Keratinocyte (primary cell): ENCODE measurements at regions not wholly inside any gene's neighbourhood (a gene's known extent, or its start where the extent isn't known, plus 50 kb on each side); places are given as distances from the start of the nearest gene placed in this dataset.

Experiments used
- EZH2 ChIP-seq: IDR thresholded peaks from one replicate; pipeline ENCODE4 v1.6.1; 2012; ENCODE audit warnings: inconsistent platforms, mild to moderate bottlenecking, low read length, moderate library complexity
- TF ChIP-seq, protein P1 (sequence below), 3 experiments: IDR thresholded peaks in 1 of 3; conservative IDR thresholded peaks in 1 of 3; optimal IDR thresholded peaks in 1 of 3; 2 replicates in 2 of 3; 3 replicates in 1 of 3; pipeline versions ENCODE3 to v1.5.1; 2011; ENCODE audit warnings: low read length in 3 of 3, mild to moderate bottlenecking in 3 of 3, moderate library complexity in 2 of 3, control low read depth in 1 of 3, inconsistent platforms in 1 of 3; ENCODE audit not compliant: insufficient read depth in 2 of 3; ENCODE audit errors: extremely low read depth in 1 of 3

DNA sequence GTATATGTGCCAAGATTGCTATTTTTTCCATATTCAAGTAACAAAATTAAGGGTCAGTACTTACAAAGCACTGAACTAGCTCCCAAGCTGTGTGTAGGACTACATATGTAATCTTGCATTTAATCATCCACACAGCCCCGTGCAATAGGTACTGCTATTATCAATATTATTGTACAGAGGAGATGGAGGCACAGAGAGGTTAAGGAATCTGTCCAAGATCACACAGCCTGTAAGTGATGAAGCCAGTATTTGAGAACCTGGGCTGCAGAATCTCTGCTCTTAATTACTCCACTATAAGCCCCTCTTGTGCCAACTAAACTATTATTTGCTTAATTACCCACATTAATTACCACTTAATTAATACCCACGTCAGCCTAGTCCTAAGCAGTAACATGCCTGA lies 134.1 kb downstream of the KATNIP start:
- TF ChIP-seq EZH2, result no peak
- TF ChIP-seq, protein P1, sequence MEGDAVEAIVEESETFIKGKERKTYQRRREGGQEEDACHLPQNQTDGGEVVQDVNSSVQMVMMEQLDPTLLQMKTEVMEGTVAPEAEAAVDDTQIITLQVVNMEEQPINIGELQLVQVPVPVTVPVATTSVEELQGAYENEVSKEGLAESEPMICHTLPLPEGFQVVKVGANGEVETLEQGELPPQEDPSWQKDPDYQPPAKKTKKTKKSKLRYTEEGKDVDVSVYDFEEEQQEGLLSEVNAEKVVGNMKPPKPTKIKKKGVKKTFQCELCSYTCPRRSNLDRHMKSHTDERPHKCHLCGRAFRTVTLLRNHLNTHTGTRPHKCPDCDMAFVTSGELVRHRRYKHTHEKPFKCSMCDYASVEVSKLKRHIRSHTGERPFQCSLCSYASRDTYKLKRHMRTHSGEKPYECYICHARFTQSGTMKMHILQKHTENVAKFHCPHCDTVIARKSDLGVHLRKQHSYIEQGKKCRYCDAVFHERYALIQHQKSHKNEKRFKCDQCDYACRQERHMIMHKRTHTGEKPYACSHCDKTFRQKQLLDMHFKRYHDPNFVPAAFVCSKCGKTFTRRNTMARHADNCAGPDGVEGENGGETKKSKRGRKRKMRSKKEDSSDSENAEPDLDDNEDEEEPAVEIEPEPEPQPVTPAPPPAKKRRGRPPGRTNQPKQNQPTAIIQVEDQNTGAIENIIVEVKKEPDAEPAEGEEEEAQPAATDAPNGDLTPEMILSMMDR (optimal IDR thresholded peaks at IDR 0.05 in 1 of 3, IDR thresholded peaks at IDR 0.05 in 1 of 3, conservative IDR thresholded peaks at IDR 0.05 in 1 of 3; ENCODE audit: extremely low read depth in 1 of 3, insufficient read depth in 2 of 3, low read length in 3 of 3), result no peak
